Amygdala (tissue), 56 donors: ENCODE measurements at regions not wholly inside any gene's neighbourhood (a gene's known extent, or its start where the extent isn't known, plus 50 kb on each side); places are given as distances from the start of the nearest gene placed in this dataset.
A peak's percentile ranks its signal among the peaks of the same experiment; 100 is the strongest.

Source experiments
- DNase-seq, 56 donors: peaks; one replicate each; lab custom pipeline; 2025; lab: John Stamatoyannopoulos, UW

DNA sequence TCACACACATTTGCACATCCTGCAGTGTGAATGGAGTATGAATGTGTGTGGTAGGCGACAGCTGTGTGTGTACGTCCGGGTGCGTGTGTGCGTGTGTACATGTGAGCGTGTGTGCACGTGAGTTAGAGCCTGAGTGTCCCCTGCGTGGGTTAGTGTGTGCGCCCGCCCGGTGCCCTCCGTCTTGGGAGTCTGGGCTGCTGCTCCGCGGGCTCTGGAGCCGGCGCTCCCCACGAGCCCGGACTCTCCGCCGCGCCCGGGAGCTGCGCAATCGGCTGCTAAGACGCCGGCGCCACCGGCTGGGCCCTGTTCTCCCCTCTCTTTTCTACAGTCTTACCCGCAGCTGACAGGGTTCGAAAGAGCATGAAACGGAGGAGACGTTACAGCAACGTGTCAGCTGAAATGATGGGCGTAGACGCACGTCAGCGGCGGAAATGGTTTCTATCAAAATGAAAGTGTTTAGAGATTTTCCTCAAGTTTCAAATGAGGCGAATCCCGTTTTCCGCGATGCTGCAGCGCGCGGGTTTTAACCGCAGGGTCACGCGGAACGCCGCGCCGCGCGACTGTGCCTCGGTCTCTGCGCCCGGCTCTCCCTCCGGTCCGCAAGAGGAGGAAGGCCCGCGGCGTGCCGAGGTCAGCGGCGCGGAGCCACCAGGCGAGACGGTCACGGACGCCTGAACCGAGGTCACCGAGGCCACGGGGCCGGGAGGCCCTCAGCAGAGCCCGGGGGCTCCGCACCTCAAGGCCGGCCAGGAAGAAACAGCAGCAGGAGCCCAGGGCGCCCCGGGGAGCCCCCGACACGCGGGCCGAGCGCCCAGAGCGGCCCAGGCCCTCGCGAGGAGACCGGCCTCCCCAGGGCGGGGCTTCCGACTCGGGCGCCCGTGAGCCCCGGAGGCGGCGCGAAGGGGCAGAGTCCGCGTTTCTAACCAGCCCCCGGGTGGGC, 95.3 kb upstream of the BHLHE23 start:
- DNase-seq = peak in 9 of 56 donors; percentile 14 to 42 (median 25)

DNA sequence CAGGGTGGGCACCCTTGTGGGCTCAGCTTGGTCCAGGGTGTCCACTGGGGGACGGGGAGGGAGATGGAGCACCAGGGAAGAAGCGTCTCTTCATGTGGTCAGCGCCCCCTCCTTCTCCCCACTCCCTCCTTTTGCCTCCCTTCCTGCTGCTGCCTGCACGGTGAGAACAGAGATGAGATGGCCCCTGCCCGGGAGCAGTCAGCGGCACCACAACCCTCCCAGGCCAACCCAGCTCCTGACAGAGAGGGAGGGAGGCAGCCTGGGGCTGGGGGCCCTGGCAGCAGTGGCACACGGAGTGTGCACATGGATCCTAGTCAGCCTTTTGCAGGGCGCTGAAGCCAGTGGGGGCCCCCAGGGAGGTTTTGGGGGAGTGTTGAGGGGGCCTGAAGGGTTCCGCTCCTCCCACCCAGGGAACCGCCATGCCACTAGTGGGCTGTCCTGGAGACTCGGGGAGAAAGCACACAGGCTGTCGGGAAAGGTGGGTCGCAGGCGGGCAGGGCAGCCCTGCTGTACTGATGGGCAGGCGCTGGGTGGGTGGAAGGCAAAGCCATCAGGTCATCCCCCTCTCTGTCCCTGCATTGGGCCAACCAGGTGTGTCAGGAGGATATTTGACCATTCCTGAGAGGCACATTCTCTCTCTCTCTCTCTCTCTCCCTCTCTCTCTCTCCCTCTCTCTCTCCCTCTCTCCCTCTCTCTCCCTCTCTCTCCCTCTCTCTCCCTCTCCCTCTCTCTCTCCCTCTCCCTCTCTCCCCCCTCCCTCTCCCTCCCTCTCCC, 94.3 kb upstream of the BHLHE23 start:
- DNase-seq = no peak

DNA sequence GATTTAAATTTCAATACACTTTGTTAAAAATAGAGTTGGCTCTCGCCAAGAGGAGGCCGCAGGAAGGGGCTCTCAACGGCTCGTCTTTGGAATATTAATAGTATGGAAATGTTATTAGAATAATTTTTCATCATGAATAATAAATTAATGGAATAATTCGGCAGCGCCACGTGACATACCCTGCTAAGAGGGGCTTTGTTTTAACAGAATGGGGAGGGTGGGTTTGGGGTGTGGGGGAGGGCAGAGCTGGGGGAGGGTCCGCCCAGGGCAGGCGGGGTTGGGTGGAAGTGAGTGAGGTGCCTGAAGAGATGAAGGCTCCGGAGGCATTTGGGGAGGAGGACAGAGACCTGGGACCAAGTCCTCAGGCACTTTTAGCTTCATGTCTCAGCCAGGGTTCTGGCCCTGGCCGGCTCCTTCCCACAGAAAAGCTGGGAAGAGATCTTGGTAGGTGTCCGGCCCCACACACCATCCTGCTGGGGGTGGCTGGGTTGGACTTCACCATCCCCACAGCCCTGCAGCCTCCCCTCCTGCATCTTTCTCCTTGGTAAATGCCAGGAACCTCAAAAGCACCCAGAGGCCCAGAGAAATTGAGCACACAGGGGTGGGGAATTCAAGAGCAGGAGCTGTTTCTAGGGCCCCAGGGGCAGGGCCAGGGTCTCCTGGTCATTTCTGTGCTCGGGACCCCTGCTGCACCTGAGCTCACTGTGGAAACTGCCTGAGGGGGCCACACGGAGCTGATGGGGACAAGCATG, 93.6 kb upstream of the BHLHE23 start:
- DNase-seq = no peak

DNA sequence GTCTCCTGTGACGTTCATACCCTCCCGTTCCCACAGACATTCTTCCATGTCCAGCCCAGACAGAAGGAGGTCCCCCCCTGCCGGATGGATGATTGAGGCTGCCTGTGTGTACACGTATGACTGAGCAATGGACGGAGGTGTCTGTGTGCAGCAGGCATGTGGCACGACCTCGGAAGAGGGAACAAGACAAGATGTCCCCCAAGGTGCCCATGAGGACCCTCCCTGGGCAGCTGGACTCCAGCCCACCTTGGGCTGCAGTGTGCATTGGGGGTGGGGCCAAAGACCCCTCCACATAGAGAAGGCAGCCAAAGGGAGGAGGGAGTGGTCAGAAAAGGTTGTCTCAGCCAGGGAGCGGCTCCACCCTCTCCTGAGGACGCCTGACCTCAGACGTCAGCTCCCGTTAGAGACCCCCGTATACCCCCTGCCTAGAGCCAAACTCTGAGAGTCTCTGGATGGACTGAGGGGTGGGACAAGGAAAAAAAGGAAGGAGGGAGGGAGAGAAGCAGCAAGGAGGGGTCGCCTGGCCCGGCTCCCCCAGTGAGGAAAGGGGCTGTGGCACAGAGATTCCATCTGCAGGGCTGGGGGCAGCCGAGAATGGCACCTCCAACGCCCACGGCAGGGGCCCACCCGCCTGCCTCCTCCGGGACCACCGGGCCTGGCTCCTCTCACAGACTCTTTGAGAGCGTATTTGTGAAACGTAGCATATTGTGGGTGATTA, 92.9 kb upstream of the BHLHE23 start:
- DNase-seq = no peak

DNA sequence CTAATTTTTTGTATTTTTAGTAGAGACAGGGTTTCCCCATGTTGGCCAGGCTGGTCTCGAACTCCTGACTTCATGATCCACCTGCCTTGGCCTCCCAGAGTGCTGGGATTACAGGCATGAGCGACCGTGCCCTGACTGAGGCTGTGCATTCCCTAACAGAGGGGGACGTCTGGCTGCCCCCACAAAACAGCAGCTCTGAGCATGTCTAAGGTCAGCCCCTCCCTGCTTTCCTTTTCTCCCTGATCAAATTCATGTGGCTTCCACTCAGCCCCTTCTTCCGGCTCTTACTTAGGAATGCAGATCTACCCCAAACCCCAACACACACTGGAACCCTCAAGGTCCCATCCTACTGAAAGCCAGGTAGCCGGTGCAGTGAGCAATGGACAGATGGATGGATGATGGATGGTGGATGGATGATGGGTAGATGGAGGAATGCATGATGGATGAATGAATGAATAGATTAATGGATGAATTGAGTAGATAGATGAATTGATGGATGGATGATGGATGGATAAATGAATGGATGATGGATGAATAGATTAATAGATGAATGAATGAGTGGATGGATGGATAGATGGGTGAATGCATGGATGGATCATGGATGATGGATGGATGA, 91.5 kb upstream of the BHLHE23 start:
- DNase-seq = no peak

DNA sequence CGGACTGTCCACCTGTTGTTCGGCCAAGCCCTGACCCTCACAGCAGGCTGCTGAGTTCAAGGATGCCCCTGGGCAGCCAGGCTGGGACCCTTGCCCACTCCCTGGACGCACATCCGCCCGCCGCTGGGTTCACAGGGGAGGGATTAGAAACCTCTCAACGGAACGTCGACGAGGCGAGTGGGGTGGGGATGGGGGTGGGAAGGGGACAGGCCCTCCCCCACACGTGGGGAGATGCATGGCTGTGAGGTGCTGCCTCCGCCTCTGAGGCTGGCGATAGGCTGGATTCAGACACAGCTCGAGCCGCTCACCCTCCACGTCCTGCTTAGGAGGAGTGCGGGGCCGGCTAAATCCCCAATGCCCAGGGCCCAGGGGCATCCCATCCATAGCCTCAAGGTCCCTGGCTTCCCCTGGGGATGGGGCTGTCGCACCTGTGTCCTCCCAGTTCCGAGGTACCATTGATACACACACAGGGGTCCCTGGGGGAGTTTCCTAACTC, 90.6 kb upstream of the BHLHE23 start:
- no peak for DNase-seq

DNA sequence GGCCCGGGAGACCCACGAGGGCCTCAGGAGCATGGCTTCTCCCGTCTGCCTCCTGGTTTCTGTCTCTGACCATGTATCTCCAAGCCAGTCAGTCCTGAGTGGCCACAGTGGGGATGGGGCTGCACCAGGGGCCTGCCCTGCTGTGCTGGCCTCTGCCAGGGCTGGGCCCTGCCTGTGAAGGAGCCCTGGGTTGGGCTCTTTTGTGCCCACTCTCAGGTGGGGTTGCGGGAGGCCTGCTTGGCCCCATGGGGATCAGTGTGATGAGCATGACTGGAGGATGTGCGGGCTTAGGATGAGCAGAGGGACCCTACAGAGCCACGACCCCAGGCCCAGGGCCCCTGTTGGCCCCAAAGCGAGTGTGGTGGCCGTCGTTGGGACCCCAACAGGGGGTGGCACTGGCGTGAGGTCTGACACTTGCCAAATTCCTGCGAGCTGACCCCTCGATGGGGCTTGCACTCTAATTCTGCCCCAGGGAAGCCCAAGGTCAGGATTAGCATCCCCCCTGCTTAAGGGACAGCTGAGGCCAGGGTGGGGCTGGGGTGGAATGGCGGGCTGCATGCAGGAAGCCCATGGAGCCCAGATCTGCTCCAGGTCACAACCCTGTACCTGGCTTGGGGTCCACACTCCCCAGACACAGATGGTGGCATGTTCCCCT, 90.0 kb upstream of the BHLHE23 start:
- no peak for DNase-seq

DNA sequence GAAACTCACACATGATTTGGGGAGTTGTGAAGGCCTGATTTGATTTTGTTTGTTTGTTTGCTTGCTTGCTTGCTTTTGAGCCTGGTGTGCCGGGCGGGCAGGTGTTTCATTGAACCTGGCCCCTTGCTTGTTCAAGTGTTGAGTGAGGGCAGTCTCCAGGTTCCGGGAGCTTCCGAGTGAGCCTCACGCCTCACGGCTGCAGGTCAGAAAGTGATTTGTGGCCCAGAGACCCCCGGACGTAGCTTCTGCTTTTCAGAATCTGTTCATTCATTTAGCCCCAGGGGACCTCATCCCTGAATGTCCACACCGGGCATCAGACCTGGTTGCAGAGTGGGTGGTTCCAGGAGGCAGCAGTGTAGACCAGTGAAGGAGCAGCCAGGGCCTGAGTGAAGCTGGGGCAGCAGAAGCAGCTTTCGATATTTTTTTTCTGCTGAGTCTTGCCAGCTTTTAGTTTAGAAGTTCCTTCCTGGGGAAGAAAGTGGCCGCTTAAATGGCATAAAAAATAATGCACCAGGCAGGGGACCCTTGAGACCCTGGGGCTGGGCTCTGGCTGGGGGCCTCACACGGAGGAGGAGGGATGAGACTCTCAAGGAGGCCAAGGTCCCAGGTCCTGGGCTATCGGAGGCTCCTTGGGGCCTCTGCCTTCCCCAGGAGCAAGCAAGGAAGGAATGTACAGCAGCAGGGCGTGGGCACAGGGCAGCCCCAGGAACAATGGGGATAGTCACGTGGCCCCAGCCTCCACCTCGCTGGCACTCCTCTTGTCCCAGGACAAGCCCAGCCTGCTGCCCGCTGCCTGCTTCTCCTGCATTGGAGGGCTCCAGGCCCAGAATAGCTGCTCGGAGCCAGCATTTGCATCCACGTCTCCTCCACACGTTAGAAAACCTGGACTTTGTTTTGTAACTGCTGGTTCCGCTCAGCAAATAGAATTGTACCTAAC, 89.2 kb upstream of the BHLHE23 start:
- DNase-seq = no peak

DNA sequence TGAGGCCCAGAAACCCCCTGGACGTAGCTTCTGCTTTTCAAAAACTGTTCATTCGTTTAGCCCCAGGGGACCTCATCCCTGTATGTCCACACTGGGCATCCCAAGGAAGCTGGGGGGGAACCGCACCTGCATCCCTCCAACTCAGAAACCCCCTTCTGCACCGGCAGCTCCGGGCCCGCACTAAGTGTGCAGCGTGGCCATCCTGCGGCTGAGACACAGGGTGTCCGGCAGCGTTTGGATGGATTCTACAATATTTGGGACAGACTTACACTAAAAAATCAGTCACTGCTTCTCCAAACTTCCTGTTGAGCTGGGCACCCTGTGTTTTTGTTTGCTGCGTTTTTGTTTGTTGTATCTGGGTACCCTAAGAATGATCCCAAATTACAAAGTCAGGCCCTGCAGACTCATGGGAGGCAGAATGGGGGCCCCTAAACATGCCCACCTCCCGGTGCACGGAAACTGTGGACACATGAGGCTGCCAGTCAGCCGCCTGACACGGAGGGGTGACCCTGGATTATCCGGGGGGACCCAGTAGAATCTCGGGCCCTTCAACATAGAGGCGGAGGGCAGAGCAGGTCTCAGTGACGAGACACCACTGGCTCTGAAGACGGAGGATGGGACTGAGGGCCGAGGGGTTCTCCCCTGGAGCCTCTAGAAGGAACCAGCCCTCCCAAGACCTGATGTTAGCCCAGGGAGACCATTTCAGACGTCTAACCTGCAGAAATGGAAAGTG, 88.2 kb upstream of the BHLHE23 start:
- no peak for DNase-seq

DNA sequence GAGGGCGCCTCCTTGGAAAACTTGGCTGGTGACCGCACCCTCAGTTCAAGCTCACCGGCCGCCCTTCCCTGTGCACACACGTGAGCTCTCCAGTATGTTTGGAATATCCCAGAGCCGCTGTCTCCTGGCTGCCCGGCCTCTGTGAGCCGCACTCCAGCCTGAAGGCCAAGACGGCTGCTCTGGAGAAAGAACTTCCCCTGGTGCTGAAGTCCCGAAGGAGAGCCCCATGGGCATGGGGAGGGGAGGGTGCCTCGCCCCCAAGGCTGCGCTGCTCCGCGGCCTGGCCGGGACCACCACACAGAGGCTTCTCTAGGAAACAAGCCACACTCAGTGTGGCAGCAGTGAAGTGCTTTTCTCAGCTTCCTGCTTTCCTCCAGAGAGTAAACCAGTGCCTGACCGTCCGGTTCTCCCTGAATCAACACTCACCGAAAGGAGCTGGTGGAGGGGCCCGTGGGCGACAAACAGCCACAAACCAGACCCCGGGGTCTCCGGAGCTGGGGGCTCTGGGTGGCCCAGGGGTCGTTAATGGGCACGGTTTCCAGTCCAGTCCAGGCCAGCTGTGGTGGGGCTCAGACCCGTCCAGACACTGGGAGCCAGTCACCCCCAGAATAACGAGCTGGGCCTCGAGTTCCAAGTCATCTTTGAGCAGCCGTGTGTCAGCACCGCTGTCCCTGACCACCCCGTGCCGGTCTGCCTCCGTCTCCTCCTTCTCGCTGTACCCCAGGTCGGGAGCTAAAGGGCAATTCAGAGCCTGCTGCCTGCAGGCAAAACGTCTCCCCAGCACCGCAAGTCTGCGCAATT, 87.4 kb upstream of the BHLHE23 start:
- no peak for DNase-seq

DNA sequence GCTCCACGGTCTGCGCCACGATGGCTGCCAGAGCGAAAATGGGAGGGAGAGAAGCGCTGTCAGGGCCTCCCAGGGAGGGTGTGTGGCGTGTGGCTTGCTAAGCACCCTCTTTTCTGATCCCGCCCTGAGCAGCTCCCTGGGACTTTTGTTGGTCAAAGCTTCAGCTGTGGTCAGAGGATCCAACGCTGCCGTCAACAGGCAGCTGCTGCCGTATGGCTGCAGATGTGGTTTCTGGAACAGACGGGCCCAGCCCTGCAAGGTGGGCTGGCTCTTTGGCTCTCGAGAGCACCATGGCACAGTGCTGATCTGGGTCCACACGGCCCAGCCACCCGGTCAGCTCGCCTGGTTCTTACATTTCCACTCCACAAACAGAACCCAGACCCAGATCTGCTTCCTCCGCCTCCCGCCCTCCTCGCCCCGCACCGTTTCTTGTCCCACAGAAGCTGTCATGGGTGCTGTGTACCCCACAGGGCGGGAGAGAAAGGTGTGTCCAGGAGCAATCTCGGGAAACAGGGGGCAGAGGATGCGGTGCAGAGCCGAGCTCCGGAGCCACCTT, 86.0 kb upstream of the BHLHE23 start:
- no peak for DNase-seq

DNA sequence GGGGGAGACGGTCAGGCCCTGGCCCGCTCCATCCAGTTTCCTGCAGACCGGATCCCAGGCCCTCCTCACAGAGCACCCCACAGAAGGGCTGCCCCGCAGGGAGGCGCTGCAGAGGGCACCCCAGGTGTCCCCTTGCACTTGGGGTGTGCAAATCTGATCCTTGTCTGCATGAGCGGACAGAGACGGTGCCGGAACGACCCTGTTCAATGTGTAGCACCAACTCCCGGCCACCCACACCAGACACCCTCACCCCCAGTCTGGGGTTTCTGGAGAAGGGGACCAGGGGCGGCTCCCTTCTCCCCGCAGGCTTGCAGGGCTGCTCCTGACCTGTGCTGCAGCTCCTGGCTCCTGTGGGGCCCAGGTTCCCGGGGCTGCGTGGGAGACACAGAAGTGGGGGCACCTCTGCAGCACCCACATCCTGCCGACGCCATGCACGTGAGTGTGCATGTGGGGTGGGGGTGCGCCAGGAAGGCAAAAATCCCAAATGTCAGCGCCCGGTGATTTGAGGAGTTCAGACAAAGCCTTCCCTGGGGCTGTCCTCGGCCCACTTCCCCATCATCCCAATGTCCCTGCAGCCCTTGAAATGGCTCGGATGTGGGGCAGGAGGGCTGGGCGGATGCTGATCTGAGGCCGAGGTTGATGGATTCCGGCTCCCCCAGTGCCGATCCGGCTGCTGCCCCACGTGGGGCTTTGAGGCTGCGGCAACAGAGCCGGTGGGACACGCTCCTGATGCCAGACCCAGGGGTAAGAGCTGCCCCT, 85.3 kb upstream of the BHLHE23 start:
- DNase-seq = no peak

DNA sequence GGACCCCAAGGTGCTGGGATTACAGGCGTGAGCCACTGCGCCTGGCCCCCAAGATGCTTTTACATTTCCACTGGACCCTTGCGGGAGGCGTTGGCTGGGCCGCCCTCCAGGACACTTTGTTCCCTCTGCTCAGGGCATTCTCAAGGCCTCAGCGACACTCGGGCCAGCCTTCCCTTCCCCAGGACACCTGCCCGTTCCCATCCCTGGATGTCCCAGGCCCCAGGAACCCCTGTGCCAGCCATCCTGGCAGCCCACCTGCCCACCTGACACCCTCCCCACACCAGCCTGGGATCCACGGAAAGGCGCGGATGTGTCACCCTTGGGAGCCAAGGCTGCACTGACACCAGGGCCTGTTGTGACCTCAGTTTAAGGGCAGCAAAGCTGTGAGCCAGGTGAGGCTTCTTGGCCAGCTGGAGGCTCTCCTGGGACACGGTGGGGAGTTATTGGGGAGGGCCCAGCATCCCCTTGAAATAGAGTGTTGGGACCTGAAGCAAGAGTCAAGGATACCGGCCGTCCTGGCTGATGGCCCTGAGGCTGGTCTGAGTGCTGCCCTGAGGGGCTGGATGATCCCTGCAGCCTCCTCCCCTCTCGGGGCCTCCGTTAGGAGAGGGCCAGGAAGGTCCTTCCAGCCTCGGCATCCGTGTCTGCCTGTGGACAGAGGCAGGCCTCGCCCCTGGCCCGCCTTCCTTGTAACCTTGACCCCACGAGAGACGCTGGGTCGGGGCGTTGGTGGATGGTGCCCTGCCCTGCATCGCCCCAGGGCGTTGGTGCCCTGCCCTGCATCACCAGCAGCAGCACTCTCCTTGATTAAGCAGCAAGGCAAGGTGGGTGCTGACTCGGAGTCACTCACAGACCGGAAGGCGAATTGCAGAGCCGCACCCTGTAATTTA, 84.2 kb upstream of the BHLHE23 start:
- no peak for DNase-seq

DNA sequence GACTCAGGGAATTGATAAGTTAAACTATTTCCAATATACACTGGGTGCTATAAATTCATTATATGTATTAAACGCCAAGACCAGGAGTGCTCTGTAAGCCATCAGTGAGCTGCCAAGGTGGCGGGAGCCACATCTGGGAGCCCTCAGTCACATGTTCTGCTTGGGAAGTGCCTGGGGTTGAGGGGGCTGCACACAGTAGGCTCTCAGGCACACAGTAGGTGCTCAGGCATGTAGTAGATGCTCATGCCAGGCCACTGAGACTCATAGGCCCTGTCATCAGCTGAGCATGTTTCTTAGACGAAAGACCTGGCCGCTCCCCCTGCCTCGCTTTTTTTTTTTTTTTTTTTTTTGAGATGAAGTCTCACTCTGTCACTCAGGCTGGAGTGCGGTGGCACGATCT, 83.3 kb upstream of the BHLHE23 start:
- no peak for DNase-seq
